NCI-H446 treated with DMSO at 0.1 percent for 48 hours (cell line): ENCODE measurements at regions not wholly inside any gene's neighbourhood (a gene's known extent, or its start where the extent isn't known, plus 50 kb on each side); places are given as distances from the start of the nearest gene placed in this dataset.

Experiments
- DNase-seq: peaks from one replicate; lab custom pipeline; 2025; lab: John Stamatoyannopoulos, UW

DNA sequence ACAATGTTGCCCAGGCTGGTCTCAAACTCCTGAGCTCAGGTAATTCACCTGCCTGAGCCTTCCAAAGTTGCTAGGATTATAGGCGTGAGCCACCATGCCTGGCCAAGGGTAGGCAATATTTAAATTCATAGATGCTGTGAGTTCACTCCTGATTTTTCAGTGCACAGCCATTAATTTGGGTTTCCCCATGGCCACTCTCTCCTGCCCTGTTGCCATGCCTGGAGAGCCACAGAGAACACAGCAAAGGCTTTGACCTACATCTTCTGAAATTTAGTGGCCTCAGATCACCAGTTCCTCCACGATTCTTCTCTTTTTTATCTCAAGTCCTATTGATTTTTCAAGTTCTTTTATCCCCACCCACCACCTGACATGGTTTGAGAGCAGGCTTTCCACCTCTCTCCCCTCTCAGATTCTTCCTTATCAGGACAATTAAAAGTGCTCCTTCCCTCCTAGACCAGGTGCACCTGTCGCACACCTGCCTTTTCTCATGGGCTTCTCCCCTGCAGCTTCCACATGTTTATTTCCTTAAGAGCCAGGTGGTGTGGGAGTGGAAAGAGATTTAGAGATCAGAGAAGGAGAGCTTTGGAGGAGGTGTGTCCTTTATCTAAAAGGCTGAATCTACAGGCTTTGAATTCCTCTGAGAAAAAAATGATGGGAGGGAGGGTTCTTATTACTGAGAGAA lies 123.8 kb downstream of the ADRA2A start:
- no peak for DNase-seq

- no peak for DNase-seq
Observed at GRCh38 chr10:111203615-111204014, 126.8 kb downstream of the ADRA2A start.

DNA sequence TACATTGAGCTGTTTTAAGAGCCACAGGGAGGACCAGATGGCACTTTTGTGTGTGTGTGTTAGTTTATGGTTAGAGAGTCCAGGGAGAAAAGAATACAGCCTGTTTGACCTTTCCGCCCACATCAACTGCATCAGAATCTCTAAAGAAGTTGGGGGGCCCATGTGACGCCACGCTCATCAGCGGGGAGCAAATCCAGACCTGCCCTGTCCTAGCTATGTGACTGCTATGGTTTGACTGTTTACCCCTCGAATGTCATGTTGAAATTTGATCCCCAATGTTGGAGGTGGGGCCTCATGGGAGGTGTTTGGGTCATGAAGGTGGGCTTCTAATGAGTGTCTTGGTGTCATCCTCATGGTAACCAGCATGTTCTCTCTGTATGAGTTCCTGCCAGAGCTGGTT lies 128.0 kb downstream of the ADRA2A start:
- no peak for DNase-seq

GRCh38 chr10:111206521-111206920 lies 129.7 kb downstream of the ADRA2A start:
- DNase-seq, result no peak

GRCh38 chr10:111207500-111207899 lies 130.7 kb downstream of the ADRA2A start:
- no peak for DNase-seq

GRCh38 chr10:111208951-111209350 lies 132.1 kb downstream of the ADRA2A start:
- no peak for DNase-seq

- DNase-seq, result peak; percentile 69
Observed at GRCh38 chr10:111209692-111210091, 132.9 kb downstream of the ADRA2A start.

DNA sequence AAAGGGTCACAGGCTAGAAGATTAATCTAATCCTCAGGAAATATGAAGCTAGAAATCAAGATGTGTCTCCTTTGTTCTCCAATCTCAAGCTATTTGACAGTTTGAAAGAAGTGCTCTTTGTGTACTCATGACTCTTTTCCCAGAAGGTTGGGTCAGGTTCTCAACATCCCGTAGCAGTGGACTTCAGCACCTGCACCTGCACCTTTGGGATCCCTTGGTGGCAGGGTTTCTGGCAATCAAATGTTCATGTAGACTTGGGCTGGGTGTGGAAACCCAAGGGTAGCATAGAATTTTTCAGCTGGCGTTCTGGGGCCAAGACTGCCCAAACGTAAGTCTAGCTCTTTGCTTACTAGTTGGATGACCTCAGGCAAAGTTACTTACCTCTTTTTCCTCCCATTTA lies 134.4 kb downstream of the ADRA2A start:
- DNase-seq, result no peak

GRCh38 chr10:111211706-111212105 lies 134.9 kb downstream of the ADRA2A start:
- DNase-seq, result no peak

GRCh38 chr10:111221682-111222480 lies 145.1 kb downstream of the ADRA2A start:
- DNase-seq, result peak; percentile 39

DNA sequence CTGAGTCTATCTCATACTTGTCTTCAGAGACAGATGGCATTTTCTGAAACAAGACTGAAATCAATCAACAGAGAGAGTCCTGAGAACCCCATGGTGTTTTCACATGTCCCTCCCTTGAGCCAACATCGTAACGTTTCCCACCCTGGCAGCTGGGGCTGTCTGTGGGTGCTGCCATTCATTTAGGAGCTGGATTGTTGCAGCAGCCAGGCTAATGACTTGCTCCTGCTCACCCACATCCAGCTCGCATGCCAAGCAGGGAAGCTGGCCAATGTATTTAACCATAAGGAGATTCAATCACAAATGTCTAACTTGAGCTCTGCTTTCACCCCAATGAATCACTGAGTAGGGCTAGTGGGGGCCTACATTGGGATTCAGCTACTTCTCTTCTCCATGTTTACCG lies 146.1 kb downstream of the ADRA2A start:
- peak; percentile 96 for DNase-seq

GRCh38 chr10:111231779-111232178 lies 154.9 kb downstream of the ADRA2A start:
- no peak for DNase-seq

GRCh38 chr10:111233439-111233838 lies 156.6 kb downstream of the ADRA2A start:
- no peak for DNase-seq

GRCh38 chr10:111234234-111234913 lies 157.5 kb downstream of the ADRA2A start:
- no peak for DNase-seq

GRCh38 chr10:111234914-111235302 lies 158.1 kb downstream of the ADRA2A start:
- DNase-seq, result no peak

DNA sequence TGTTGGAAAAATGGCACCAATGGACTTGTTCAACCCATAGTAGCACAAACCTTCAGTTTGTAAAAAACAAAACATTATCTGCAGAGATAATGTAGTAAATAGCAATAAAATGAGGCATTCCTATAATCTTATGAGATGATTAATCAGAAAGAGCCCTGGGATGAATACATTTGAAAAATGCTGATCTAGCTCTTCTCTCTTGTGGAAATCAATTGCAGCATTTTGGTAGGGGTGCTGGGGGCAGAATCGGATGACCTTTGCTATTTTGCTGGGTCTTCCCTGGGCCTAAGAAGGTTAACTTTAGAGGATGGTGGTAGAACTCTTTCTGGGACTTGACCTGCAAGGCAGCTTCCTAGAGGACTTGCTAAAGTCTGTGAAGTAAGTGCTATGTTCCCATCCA lies 163.5 kb downstream of the ADRA2A start:
- DNase-seq, result no peak

- DNase-seq, result no peak
Observed at GRCh38 chr10:111243126-111243525, 166.3 kb downstream of the ADRA2A start.

GRCh38 chr10:111246136-111246535 lies 169.3 kb downstream of the ADRA2A start:
- no peak for DNase-seq

GRCh38 chr10:111246814-111247452 lies 170.1 kb downstream of the ADRA2A start:
- DNase-seq, result no peak

GRCh38 chr10:111247781-111248389 lies 171.1 kb downstream of the ADRA2A start:
- DNase-seq, result no peak

- DNase-seq, result no peak
Observed at GRCh38 chr10:111249925-111250324, 173.1 kb downstream of the ADRA2A start.

DNA sequence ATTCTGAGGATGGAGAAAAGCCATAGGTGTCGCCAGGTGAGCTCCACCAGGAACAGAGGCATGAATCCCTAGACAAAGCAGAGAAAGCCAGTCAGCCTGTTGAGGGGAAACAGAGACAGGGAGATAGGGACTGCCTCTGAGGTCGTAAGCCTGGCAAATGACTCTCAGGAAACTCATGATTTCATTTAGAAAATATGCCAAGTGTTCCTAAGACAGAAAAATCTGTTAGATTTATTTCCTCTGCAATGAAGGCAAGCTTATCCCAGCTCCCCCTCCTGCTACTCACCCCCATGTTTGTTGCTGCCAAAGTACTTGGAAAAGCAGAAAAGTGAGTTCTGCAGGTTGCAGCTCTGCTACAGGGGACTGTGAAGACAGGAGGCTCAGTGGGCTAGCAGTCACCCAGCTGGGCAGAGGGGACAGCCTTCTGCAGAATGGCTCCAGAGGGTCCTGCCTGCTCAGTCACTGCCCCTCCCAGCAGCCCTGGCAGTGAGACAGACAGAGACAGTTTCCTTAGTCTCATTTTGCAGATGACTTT lies 184.3 kb downstream of the ADRA2A start:
- no peak for DNase-seq
